OCI-LY3 (cell line): ENCODE measurements at regions not wholly inside any gene's neighbourhood (a gene's known extent, or its start where the extent isn't known, plus 50 kb on each side); places are given as distances from the start of the nearest gene placed in this dataset.
"Not testable (repeated sequence)": the region's sequence is repeated elsewhere in the genome, so short reads cannot be mapped to it uniquely, and the experiment has no call there.

ENCODE experiments used
- CTCF ChIP-seq: fragments of 200-600, 300-600 bp; sonication (generic); IDR thresholded peaks from 2 replicates; pipeline ENCODE4 v1.5.1; 2014; ENCODE audit warnings: antibody characterized with exemption, low read length, low read depth
- EZH2phosphoT487 ChIP-seq: fragments of 200-600 bp; shearing (Covaris generic); IDR thresholded peaks from 2 replicates; pipeline ENCODE4 v1.6.1; 2018; ENCODE audit warnings: antibody characterized with exemption, mixed run types, low read depth

- TF ChIP-seq CTCF, EZH2phosphoT487: not testable (repeated sequence)
These were observed 642.2 kb downstream of the DOK5 start for GRCh38 chr20:55117577-55117976.
